Right cardiac atrium (tissue), 5 donors: ENCODE measurements at regions not wholly inside any gene's neighbourhood (a gene's known extent, or its start where the extent isn't known, plus 50 kb on each side); places are given as distances from the start of the nearest gene placed in this dataset.
A peak's percentile ranks its signal among the peaks of the same experiment; 100 is the strongest.
"Not testable (repeated sequence)": the region's sequence is repeated elsewhere in the genome, so short reads cannot be mapped to it uniquely, and the experiment has no call there.

Experiments used
- ATAC-seq, 2 donors: fragments of 200-7000 bp; cut with Tn5 transposase; one replicate each; pipeline versions ENCODE4 v1.8.0 to v1.9.1; 2020; ENCODE audit warnings: moderate library complexity in 2 of 2, mild to moderate bottlenecking in 1 of 2
- DNase-seq, 3 donors: peaks; one replicate each; pipeline ENCODE4 v3.0.0-alpha.2; 2020
- H3K27ac ChIP-seq: one replicate; pipeline ENCODE4 v1.5.1; 2013; ENCODE audit warnings: mild to moderate bottlenecking, low read length, control low read depth, moderate library complexity
- H3K27me3 ChIP-seq: one replicate; pipeline ENCODE4 v1.6.1; 2013; ENCODE audit not compliant: control insufficient read depth, insufficient read depth
- H3K4me1 ChIP-seq: one replicate; pipeline ENCODE4 v1.6.1; 2013; ENCODE audit warnings: low read length; ENCODE audit not compliant: control insufficient read depth, insufficient read depth
- H3K4me3 ChIP-seq: one replicate; pipeline ENCODE4 v1.5.1; 2013; ENCODE audit warnings: low read length, control low read depth
- H3K9me3 ChIP-seq: one replicate; pipeline ENCODE4 v1.6.1; 2013; ENCODE audit warnings: low read length; ENCODE audit not compliant: control insufficient read depth
- WGBS: extraction: QIAGEN DNeasy Blood & Tissue Kit; methylation state at CpG from one replicate; pipeline ENCODE4 v1.1.7; 2013; 5-methylcytosine and 5-hydroxymethylcytosine counted together
- intact Hi-C, 4 donors: fragments of 100-400 bp; cut with DNase I; formaldehyde crosslinking; loops; one replicate each; pipeline versions ENCODE4 v1.11.0 to v1.14.0; 2022 to 2023
- donor health status: healthy with polysubstance abuse.
- donor health status: DM: no; HTN: yes; CAD: no.
- donor health status: DM: no; HTN: no; CAD: no.
- donor health status: DM: no; HTN: yes; CAD: no; lungs with severe emphysema.
- donor health status: DM: yes; HTN: yes; CAD: no.

DNA sequence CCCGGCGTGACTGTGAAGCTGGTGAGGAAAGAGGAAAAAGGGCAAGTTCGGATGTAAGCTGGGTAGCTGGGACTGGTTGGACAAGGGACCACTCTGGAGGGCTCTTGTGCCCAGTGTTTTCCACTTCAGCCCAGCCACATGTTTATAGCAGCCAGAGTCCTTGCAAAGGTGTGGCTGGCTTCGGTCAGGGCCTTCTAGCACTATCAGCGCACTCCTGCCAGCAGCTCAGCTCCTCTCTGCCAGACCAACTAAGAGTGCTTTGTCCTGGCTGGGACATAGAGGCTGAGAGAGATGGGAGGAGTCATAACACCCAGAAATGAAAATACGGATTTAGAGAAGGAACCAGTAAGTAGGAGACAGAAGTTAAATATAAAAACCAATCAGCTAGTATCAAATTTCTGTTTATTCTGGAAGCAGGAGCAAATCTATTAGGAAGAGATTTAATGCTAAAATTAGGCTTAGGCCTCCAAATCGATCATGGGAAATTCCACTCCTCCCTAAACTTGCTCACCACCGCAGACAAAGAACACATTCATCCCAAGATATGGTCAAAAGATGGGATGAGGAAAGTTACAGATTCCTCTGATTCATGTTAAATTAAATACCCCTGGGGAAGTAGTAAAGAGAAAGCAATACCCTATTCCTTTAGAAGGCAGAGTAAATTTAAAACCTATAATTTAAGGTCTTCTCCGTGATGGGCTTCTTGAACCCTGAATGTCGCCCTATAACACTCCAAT is 135.0 kb downstream of the RALA start:
- Histone ChIP-seq H3K9me3 (no peaks in the 10 kb centered on the region), H3K4me3 (no peak overlapping the region), H3K27ac (peak overlapping the region; percentile 67), H3K4me1 (peaks cover 8% of the 10 kb centered on the region), H3K27me3 (no peaks in the 10 kb centered on the region)
- peak; percentile 73 to 86 (median 82) for DNase-seq
- intact Hi-C loops: no loop called here
- 60% methylated on average over 10 of the region's 10 CpGs for WGBS
- ATAC-seq: peak; percentile 96 to 98

DNA sequence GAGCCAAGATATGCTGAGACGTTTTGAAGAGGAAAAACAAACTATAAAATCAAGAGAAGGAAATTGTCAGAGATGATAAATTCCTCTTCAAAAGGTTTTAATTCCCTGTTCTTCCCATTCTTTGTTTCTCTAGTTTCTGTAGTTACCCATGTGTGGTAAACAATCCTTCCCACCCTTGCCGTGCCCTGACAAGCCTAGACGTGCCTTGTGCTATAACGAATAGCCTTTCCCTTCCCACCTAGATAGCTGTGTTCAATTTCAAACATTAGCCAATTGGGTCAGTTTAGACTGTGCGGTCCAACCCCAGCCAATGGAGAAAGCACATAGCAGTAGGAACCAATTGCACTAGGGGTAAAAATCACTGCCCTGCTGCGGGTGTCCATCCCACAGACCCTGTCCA is 138.1 kb downstream of the RALA start:
- ATAC-seq (no peak), DNase-seq (no peak)
- Histone ChIP-seq H3K4me1 (peaks cover 6% of the 10 kb centered on the region), H3K4me3 (no peak overlapping the region), H3K27me3 (no peaks in the 10 kb centered on the region), H3K9me3 (no peaks in the 10 kb centered on the region), H3K27ac (no peak overlapping the region)
- 76% methylated on average over 6 of the region's 6 CpGs for WGBS
- intact Hi-C loops: no loop called here

DNA sequence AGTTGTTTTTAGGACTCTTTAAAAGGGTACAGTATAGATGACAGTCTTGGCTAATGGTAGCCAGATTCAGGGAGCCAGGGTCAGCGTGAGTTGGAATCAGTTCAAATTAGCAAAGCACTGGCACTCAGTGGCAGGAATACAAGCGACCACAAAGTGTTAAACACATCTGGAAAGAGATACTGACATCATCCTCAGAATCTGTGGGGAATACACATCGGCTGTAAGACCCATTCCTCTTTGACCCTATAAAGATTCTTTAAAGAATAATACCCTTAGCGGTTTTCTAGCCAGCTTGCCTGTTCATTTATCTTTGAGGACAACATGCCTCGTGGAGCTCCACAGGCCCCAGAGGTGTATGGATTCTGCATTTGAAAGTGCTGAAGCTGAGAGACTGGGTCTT is 139.1 kb downstream of the RALA start:
- H3K4me1 ChIP-seq, DNase-seq, ATAC-seq, intact Hi-C loops, H3K4me3 ChIP-seq, H3K27ac ChIP-seq, H3K27me3 ChIP-seq, H3K9me3 ChIP-seq: not testable (repeated sequence)
- WGBS: 69% methylated on average over 5 of the region's 5 CpGs

DNA sequence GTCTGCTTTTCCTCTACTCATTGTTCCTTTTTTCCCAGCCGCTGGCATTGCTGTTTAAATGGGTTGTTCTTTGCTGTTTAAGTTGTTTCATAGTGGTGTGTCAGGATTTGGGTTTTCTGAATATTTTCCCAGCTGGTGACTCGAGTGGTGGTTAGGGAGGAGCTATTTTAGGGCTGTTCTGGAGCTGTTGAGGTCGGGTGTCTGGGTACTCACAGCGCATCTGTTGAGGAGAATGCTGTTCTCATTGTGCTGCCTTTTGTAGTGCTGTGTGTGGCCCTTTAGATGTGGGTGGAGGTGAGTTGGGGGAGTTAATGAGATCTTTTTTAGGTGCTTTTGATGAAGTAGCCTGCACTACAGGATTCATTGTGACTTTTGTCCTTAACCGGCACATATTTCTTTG is 139.5 kb downstream of the RALA start:
- intact Hi-C loops, ATAC-seq, H3K4me3 ChIP-seq, H3K27ac ChIP-seq, DNase-seq, H3K27me3 ChIP-seq, H3K4me1 ChIP-seq, H3K9me3 ChIP-seq: not testable (repeated sequence)
- WGBS: 71% methylated on average over 5 of the region's 5 CpGs

DNA sequence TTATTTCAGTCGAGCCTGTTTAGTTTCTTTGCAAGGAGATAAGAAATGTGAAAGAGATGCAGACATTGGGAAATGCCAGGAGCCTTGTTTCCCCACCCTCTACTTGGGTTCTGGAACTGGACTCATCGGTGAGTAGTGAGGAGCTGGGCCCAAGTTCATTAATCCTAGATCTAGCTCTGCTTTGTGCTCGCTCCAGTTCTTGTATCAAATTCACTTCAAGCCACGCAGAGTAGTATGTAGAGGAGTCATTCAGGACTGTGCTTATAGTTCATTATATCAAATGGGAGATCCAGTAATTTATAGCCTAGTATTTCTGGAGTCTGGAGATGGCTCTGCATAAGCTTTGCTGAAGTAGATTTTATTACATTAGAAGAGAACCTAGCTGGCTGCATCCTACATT is 142.5 kb downstream of the RALA start:
- H3K27me3 ChIP-seq, DNase-seq, H3K27ac ChIP-seq, intact Hi-C loops, H3K9me3 ChIP-seq, H3K4me1 ChIP-seq, ATAC-seq, H3K4me3 ChIP-seq: not testable (repeated sequence)
- 78% methylated on average over 4 of the region's 4 CpGs for whole genome bisulfite sequencing

GRCh38 chr7:39768439-39768838 is 145.1 kb downstream of the RALA start:
- H3K4me3 ChIP-seq, DNase-seq, ATAC-seq, H3K4me1 ChIP-seq, H3K27me3 ChIP-seq, intact Hi-C loops, H3K27ac ChIP-seq, H3K9me3 ChIP-seq: not testable (repeated sequence)
- 83% methylated on average over 4 of the region's 4 CpGs for WGBS

DNA sequence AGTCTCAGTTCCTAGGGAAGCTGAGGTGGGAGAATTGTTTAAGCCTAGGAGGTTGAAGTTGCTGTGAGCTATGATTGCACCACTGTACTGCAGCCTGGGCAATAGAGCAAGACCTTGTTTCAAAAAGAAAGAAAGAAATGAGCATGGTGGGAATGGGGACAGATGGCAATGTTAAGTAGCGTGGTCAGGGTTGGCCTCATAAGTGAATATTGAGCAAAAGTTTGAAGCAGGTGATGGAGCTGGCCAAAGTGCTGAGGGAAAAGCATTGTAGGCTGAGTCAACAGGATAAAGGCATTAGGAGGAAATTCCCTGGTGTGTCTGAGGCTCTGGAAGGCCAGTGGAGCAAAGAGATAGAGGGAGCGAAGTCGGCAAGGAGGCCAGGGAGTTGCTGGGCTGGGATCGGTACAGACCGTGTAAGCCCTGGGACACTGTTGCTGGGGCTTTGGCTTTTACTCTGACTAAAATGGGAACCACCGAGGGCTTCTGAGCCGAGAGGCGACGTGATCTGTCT is 151.0 kb downstream of the RALA start:
- intact Hi-C loops: not testable (repeated sequence)
- 94% methylated on average over 9 of the region's 9 CpGs for WGBS

GRCh38 chr7:39781557-39781956 is 158.2 kb downstream of the RALA start:
- H3K27me3 ChIP-seq, H3K27ac ChIP-seq, ATAC-seq, H3K4me1 ChIP-seq, intact Hi-C loops, H3K9me3 ChIP-seq, H3K4me3 ChIP-seq, DNase-seq: not testable (repeated sequence)
- WGBS: 98% methylated on average over 4 of the region's 4 CpGs

More for the DNA sequence above, 151.0 kb downstream of the RALA start:
- not testable (repeated sequence) for H3K27ac ChIP-seq, H3K9me3 ChIP-seq, H3K4me1 ChIP-seq, DNase-seq, H3K27me3 ChIP-seq, H3K4me3 ChIP-seq, ATAC-seq

DNA sequence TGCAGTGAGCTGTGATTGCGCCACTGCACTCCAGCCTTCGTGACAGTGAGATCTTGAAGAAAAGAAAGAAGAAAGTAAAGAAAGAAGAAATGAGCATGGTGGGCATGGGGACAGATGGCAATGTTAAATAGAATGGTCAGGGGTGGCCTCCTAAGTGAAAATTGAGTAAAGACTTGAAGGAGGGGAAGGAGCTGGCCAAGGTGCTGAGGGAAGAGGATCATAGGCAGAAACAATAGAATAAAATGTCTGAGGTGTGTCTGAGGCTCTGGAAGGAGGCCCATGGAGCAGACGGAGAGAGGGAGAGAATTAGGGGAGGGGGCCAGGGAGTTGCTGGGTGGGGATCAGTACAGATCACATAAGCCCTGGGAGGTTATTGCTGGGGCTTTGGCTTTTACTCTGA is 163.1 kb downstream of the RALA start:
- H3K4me1 ChIP-seq, H3K9me3 ChIP-seq, H3K27me3 ChIP-seq, intact Hi-C loops, H3K4me3 ChIP-seq, DNase-seq, ATAC-seq, H3K27ac ChIP-seq: not testable (repeated sequence)
- 81% methylated on average over 3 of the region's 3 CpGs for WGBS

GRCh38 chr7:39791035-39791434 is 159.0 kb upstream of the CDK13 start:
- intact Hi-C loops, H3K4me1 ChIP-seq, H3K9me3 ChIP-seq, ATAC-seq, DNase-seq, H3K27me3 ChIP-seq, H3K27ac ChIP-seq, H3K4me3 ChIP-seq: not testable (repeated sequence)
- WGBS: 91% methylated on average over 4 of the region's 4 CpGs

DNA sequence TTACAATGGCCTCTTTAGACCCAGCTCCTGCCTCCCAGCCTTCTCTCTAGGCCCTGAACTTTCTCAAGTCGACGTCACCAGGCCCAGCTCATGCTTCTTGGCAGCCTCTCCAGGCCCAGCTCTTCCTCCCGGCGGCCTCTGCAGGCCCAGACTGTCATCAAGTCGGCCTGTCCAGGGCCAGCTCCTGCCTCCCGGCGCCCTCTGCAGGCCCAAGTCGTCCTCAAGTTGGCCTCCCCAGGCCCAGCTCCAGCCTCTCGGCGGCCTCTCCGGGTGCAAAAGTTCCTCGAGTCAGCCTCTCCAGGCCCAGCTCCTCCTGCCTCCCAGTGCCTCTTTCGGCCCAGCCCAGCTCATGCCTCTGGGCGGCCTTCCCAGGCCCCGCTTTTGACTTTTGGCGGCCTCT is 158.1 kb upstream of the CDK13 start:
- ATAC-seq, H3K4me1 ChIP-seq, H3K27ac ChIP-seq, H3K9me3 ChIP-seq, intact Hi-C loops, H3K4me3 ChIP-seq, H3K27me3 ChIP-seq: not testable (repeated sequence)
- DNase-seq: peak in 2 of 3 donors; percentile 53 to 55
- WGBS: 84% methylated on average over 16 of the region's 16 CpGs
